ENCODE measurements at regions not wholly inside any gene's neighbourhood (a gene's known extent, or its start where the extent isn't known, plus 50 kb on each side); places are given as distances from the start of the nearest gene placed in this dataset.
"Not testable (repeated sequence)": the region's sequence is repeated elsewhere in the genome, so short reads cannot be mapped to it uniquely, and the experiment has no call there.

- no peak for DNase-seq (ENCODE audit: low read depth, low spot score)
Measured at GRCh38 chr20:5492937-5493336, 117.9 kb downstream of the GPCPD1 start.

GRCh38 chr20:5491455-5491854, 119.4 kb downstream of the GPCPD1 start:
- no peak for DNase-seq (ENCODE audit: low read depth, low spot score)

GRCh38 chr20:5489601-5490000, 121.2 kb downstream of the GPCPD1 start:
- no peak for DNase-seq (ENCODE audit: low read depth, low spot score)

GRCh38 chr20:5488823-5489222, 122.0 kb downstream of the GPCPD1 start:
- no peak for DNase-seq (ENCODE audit: low read depth, low spot score)

GRCh38 chr20:5486377-5487054, 124.3 kb downstream of the GPCPD1 start:
- no peak for DNase-seq (ENCODE audit: low read depth, low spot score)

DNA sequence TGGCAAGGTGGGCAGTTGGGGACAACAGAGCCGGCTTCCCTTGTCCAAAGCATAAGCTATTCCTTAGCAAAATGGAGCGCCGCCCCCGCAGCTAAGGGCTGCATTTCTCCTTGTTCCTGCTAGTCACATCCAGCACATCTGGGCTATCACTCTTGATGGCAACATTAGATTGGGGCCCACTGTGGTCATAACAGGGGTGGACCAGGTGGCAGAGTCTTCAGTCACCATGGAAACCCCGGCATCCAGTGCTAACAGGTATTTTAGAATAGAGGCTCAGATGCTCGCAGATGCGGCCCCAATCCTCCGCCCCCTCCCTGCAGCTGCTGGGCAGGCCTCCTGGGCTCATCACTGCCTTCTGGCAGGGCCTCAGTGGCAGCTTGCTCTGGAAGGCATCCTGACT, 125.9 kb downstream of the GPCPD1 start:
- no peak for DNase-seq (ENCODE audit: low read depth, low spot score)

DNA sequence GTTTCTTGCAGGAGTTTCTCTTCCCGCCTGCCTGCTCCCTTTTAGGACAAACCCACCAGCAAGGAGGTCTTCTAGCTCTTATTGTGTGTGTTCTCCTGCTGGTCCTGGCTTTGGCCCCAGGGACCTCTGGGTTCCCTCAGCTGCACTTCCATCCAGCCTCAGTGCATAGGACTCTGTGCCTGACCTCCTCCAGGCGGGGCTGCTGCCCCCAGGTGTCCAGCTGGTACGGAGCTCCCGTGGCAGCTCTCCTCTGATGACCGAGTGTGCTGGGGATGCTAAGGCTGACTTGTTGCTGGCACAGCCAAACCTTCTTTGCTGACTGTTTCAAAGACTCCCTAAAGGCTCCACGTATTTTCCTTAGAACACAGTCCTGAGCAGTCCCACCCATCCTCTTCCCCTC, 126.5 kb downstream of the GPCPD1 start:
- DNase-seq (ENCODE audit: low read depth, low spot score), result no peak

- DNase-seq (ENCODE audit: low read depth, low spot score), result no peak
Measured at GRCh38 chr20:5482791-5483190, 128.0 kb downstream of the GPCPD1 start.

GRCh38 chr20:5481872-5482271, 128.9 kb downstream of the GPCPD1 start:
- DNase-seq (ENCODE audit: low read depth, low spot score), result no peak

DNA sequence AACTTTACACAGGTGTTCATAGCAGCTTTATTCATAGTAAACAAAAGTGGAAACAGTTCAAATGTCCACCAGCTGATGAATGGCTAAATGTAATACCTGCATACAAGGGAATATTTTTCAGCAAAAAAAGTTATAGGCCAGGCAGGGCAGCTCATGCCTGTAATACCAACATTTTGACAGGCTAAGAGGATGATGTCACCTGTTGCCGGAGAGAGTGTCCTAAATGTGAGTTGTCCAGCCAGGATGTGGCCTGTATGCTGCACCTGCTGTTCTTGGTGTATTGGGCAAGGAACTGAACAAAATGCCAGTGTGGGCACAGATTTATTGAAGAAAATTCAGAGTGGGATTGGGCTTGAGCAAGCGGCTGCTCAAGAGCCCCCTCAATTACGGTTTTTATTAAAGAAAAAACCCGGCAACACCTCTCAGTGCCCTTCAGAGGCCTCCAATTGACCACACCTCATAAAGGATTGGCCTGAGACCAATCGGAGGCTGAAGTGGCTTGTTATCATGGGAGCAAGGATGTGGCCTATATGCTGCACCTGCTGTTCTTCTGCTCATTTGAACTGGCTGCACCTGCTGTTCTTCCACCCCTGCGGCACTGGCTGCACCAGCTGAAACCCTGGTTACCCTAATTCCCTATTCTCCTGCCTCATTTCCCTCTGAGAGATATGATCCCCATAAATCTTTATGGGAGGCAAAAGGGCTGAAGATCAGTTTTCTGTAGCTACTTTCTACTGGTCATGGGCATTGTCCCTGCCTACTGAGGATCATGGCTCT, 129.8 kb downstream of the GPCPD1 start:
- DNase-seq (ENCODE audit: low read depth, low spot score), result no peak

DNA sequence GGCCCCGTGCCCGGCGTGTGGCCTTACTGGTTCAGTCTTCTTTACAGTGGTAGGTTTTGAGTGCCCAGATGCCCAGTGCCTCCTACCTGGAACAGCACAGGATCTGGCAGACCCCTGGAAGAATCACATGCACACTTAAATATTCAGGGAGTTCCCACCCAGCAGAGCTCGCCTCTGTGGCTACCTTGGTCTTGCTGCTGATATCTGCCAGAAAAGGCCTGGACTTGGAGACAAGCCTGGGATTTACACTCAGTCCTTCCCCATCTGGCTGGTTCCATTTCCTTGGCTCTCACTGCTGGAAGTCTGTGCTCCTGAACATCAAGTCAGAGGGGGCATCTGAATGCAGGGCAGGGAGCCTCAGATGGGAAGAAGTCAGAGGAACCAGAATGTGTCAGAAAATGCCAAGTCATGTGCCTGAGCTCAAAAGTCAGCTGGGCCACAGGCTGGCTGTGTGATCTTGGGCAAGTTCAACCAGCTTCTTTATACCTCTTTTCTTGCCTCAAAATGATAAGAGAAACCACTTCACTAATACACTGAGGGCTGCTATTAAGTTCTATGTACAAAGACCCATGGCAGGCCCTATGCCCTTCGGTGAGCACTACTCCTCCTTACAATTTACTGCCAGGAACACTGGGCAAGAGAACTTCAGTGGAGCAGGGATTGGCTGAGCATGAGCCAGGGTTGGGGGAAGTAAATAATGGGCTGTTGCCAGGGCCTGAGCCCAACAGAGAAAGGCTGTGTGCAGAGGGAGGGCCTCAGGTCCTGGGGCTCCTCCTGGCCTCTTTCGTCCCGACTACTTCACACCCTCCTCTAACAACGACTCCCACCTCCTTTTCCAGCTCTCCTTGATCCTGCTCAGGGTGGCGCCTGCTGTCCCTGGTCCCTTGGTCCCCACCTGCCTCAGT, 135.9 kb downstream of the GPCPD1 start:
- no peak for DNase-seq (ENCODE audit: low read depth, low spot score)

GRCh38 chr20:5471866-5472265, 138.9 kb downstream of the GPCPD1 start:
- DNase-seq (ENCODE audit: low read depth, low spot score), result not testable (repeated sequence)

- DNase-seq (ENCODE audit: low read depth, low spot score), result no peak
Measured at GRCh38 chr20:5471368-5471767, 139.4 kb downstream of the GPCPD1 start.

- no peak for DNase-seq (ENCODE audit: low read depth, low spot score)
Measured at GRCh38 chr20:5470943-5471342, 139.9 kb downstream of the GPCPD1 start.

DNA sequence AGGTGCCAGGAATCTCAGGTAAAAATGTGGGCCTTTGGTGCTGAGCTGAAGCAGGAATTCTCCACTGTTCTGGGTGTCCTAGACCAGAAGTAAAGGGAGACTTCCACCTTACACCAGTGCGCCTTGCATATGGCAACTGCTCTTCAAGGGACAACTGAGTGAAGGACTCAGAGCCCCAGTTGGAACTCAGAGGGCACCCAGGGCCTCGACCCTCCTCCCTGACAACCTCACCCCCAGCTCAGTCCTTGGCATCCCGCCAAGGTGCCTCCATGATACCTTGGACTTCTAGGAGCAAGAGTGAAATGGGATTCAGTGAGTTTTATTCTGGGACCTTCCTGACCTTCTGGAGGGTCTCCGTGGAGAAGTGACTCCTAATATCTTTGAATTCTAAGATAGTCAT, 140.3 kb downstream of the GPCPD1 start:
- no peak for DNase-seq (ENCODE audit: low read depth, low spot score)

- DNase-seq (ENCODE audit: low read depth, low spot score), result no peak
Measured at GRCh38 chr20:5469111-5469510, 141.7 kb downstream of the GPCPD1 start.

DNA sequence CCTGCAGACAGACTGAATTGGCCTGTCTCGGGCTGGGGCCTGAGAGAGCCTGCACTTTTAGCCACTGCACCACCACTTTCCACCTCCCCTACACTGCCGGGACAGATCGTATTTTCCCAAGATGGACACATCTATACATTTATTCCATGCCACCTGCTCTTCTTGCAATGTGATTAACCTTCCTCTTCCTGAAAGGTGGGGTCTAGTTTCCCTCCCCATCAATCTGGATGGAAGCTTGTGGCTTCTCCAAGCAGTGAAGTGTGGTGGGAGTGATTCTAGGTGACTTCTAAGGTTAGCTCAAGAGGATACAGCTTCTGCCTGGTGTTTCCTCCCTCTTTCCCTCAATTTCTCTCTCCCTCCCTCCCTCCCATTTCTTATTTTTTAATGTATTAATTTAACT, 143.7 kb downstream of the GPCPD1 start:
- DNase-seq (ENCODE audit: low read depth, low spot score), result no peak

- DNase-seq (ENCODE audit: low read depth, low spot score), result no peak
Measured at GRCh38 chr20:5465604-5465927, 145.2 kb downstream of the GPCPD1 start.

GRCh38 chr20:5464901-5465603, 145.8 kb downstream of the GPCPD1 start:
- DNase-seq (ENCODE audit: low read depth, low spot score), result no peak

- no peak for DNase-seq (ENCODE audit: low read depth, low spot score)
Measured at GRCh38 chr20:5463007-5463686, 146.4 kb upstream of the PROKR2 start.

DNA sequence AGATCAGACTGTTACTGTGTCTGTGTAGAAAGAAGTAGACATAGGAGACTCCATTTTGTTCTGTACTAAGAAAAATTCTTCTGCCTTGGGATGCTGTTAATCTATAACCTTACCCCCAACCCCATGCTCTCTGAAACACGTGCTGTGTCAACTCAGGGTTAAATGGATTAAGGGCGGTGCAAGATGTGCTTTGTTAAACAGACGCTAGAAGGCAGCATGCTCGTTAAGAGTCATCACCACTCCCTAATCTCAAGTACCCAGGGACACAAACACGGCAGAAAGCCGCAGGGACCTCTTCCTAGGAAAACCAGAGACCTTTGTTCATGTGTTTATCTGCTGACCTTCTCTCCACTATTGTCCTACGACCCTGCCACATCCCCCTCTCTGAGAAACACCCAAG, 137.0 kb upstream of the PROKR2 start:
- not testable (repeated sequence) for DNase-seq (ENCODE audit: low read depth, low spot score)

Measured in astrocyte of the hippocampus (primary cell).